MM.1S (cell line): ENCODE measurements at regions not wholly inside any gene's neighbourhood (a gene's known extent, or its start where the extent isn't known, plus 50 kb on each side); places are given as distances from the start of the nearest gene placed in this dataset.

Experiments used
- DNase-seq: peaks from one replicate; pipeline ENCODE4 v3.0.0-alpha.2; 2015
- H2AFZ ChIP-seq: fragments of 300-600 bp; sonication (generic); 2 replicates; pipeline ENCODE4 v1.6.0; 2016; ENCODE audit warnings: antibody characterized with exemption, low read length
- H3F3A ChIP-seq: fragments of 300-600 bp; sonication (generic); 2 replicates; pipeline ENCODE4 v1.6.1; 2016; ENCODE audit warnings: mild to moderate bottlenecking, antibody characterized with exemption, low read length, moderate library complexity, mixed read lengths; ENCODE audit not compliant: insufficient read depth
- H3K27ac ChIP-seq: fragments of 300-600 bp; sonication (generic); 2 replicates; pipeline ENCODE4 v1.5.1; 2016; ENCODE audit warnings: mild to moderate bottlenecking, low read length
- H3K27me3 ChIP-seq: fragments of 300-600 bp; sonication (generic); replicated peaks from 2 replicates; pipeline ENCODE4 v1.6.0; 2016; ENCODE audit warnings: low read length; ENCODE audit not compliant: insufficient read depth
- H3K36me3 ChIP-seq: fragments of 300-600 bp; sonication (generic); replicated peaks from 2 replicates; pipeline ENCODE4 v1.6.1; 2016; ENCODE audit warnings: mild to moderate bottlenecking, low read length, mixed read lengths; ENCODE audit not compliant: insufficient read depth
- H3K4me1 ChIP-seq: fragments of 300-600 bp; sonication (generic); 2 replicates; pipeline ENCODE4 v1.6.1; 2016; ENCODE audit warnings: low read length, mixed read lengths
- H3K4me2 ChIP-seq: fragments of 300-600 bp; sonication (generic); 2 replicates; pipeline ENCODE4 v1.6.0; 2016; ENCODE audit warnings: low read depth, low read length
- H3K4me3 ChIP-seq: fragments of 300-600 bp; sonication (generic); 2 replicates; pipeline ENCODE4 v1.5.1; 2016; ENCODE audit warnings: low read length, mixed read lengths
- H3K79me2 ChIP-seq: fragments of 300-600 bp; sonication (generic); 2 replicates; pipeline ENCODE4 v1.6.1; 2016; ENCODE audit warnings: mixed run types, low read length, mixed read lengths
- H3K9ac ChIP-seq: fragments of 300-600 bp; sonication (generic); 2 replicates; pipeline ENCODE4 v1.6.1; 2016; ENCODE audit warnings: low read length, mixed read lengths
- H3K9me2 ChIP-seq: fragments of 300-600 bp; sonication (generic); replicated peaks from 2 replicates; pipeline ENCODE4 v1.6.1; 2016; ENCODE audit warnings: mild to moderate bottlenecking, low read length, mixed read lengths; ENCODE audit not compliant: insufficient read depth
- H3K9me3 ChIP-seq: fragments of 300-600 bp; sonication (generic); replicated peaks from 2 replicates; pipeline ENCODE4 v1.6.1; 2016; ENCODE audit warnings: mild to moderate bottlenecking, low read length, mixed read lengths; ENCODE audit not compliant: insufficient read depth
- H4K20me1 ChIP-seq: fragments of 300-600 bp; sonication (generic); 2 replicates; pipeline ENCODE4 v1.6.1; 2016; ENCODE audit warnings: mild to moderate bottlenecking, low read length, moderate library complexity, mixed read lengths; ENCODE audit not compliant: insufficient read depth
- CTCF ChIP-seq: fragments of 300-600 bp; sonication (generic); IDR thresholded peaks from 2 replicates; pipeline ENCODE4 v1.5.1; 2016; ENCODE audit warnings: antibody characterized with exemption, low read length, mixed read lengths
- EZH2 ChIP-seq: fragments of 300-600 bp; sonication (generic); optimal IDR thresholded peaks from 2 replicates; pipeline ENCODE3; 2017; ENCODE audit warnings: low read depth, mild to moderate bottlenecking, antibody characterized with exemption, low read length, mixed read lengths
- EZH2phosphoT487 ChIP-seq: fragments of 300-600 bp; sonication (generic); IDR thresholded peaks from 2 replicates; pipeline ENCODE4 v1.6.1; 2018; ENCODE audit warnings: antibody characterized with exemption, low read length

DNA sequence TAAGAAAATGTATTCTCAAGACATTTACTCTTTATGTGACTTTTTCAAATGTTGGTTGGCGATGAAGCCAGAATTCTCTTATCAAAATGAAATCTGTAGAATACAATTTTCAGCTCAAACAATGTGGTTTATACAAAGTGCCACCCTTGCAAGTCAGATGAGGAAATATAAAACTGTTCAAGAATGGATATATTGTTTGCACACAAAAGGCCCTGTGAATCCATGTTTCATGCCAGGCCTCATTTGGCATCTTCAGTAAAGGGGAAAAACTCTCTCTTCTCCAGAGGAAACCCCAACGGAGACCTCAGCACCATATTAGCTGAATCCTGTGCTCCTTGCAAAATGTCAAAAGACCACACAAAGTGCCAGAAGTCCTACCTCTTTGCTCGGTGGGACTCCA, 310.4 kb downstream of the RRAGC start:
- Histone ChIP-seq H3K9ac (no peak overlapping the region), H3K4me3 (no peak overlapping the region), H4K20me1 (no peaks in the 10 kb centered on the region), H3K36me3 (no peaks in the 10 kb centered on the region), H3F3A (no peaks in the 10 kb centered on the region), H3K79me2 (no peaks in the 10 kb centered on the region), H3K4me1 (no peaks in the 10 kb centered on the region), H2AFZ (no peak overlapping the region), H3K9me3 (no peaks in the 10 kb centered on the region), H3K4me2 (no peak overlapping the region), H3K27ac (no peak overlapping the region), H3K9me2 (no peaks in the 10 kb centered on the region), H3K27me3 (no peaks in the 10 kb centered on the region)
- no peak for DNase-seq
- no peak for TF ChIP-seq EZH2phosphoT487
- no peak for TF ChIP-seq CTCF
- TF ChIP-seq EZH2, result no peak

DNA sequence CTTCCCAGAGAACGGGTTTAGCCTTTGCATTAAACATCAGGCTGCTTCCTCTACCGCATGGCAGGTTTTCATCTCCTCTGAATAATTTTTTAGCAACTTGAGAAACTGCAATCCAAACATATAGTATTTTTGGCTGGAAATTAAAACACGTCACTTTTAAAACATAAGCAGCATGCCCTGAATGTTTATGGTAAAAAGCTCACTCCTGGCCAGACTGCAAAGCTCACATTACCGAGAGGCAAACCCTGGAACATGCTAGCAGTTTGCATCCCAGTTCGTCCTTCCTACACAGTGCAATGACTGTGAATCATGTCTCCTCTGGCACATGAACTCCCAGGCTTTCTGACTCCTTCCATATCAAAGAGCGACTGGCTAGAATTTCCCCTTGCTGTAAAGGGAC, 312.3 kb downstream of the RRAGC start:
- no peaks in the 10 kb centered on the region for H3K9me2 ChIP-seq
- no peaks in the 10 kb centered on the region for H3K79me2 ChIP-seq
- no peak for DNase-seq
- no peak overlapping the region for H2AFZ ChIP-seq
- no peaks in the 10 kb centered on the region for H3K9me3 ChIP-seq
- H3K27ac ChIP-seq, result no peak overlapping the region
- no peaks in the 10 kb centered on the region for H3F3A ChIP-seq
- no peaks in the 10 kb centered on the region for H4K20me1 ChIP-seq
- no peak overlapping the region for H3K4me3 ChIP-seq
- no peak overlapping the region for H3K4me2 ChIP-seq
- no peak overlapping the region for H3K9ac ChIP-seq
- no peaks in the 10 kb centered on the region for H3K36me3 ChIP-seq
- TF ChIP-seq EZH2phosphoT487, result no peak
- no peak for TF ChIP-seq EZH2
- no peak for TF ChIP-seq CTCF
- H3K4me1 ChIP-seq, result no peaks in the 10 kb centered on the region
- no peaks in the 10 kb centered on the region for H3K27me3 ChIP-seq

- Histone ChIP-seq H3K4me2 (no peak overlapping the region), H3K27ac (no peak overlapping the region), H3K79me2 (no peaks in the 10 kb centered on the region), H3K36me3 (no peaks in the 10 kb centered on the region), H2AFZ (no peak overlapping the region), H3K27me3 (no peaks in the 10 kb centered on the region), H3F3A (no peaks in the 10 kb centered on the region), H3K9me3 (no peaks in the 10 kb centered on the region), H3K4me1 (no peaks in the 10 kb centered on the region), H3K9ac (no peak overlapping the region), H3K9me2 (no peaks in the 10 kb centered on the region), H4K20me1 (no peaks in the 10 kb centered on the region), H3K4me3 (no peak overlapping the region)
- DNase-seq, result no peak
- TF ChIP-seq CTCF (no peak), EZH2phosphoT487 (no peak), EZH2 (no peak)
Observed at GRCh38 chr1:38546636-38547035, 312.9 kb downstream of the RRAGC start.

DNA sequence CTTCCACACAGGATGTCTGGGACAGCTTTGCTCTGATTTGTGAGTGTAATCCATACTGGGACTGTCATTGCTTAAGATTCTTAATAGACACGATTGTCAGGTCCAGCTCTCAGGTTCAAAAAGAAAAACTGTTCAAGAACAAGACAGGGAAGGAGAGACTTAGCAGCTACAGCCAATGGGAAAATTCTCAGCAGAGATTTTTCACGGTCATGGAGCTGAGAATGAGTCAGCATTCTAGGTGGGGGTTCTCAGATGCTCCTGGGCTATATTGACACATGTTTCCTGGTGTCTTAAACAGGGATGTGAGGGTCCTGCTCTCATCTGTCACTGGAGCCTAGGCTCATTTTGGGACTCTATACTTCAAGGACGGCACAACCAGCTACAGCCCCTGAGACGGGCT, 318.3 kb downstream of the RRAGC start:
- Histone ChIP-seq H3K27ac (no peak overlapping the region), H3K27me3 (no peaks in the 10 kb centered on the region), H3K79me2 (no peaks in the 10 kb centered on the region), H3K4me1 (no peaks in the 10 kb centered on the region), H3K4me3 (no peak overlapping the region), H3K36me3 (no peaks in the 10 kb centered on the region), H3K9me2 (no peaks in the 10 kb centered on the region), H4K20me1 (no peaks in the 10 kb centered on the region), H3F3A (no peaks in the 10 kb centered on the region), H3K9me3 (no peaks in the 10 kb centered on the region), H3K4me2 (no peak overlapping the region), H2AFZ (no peak overlapping the region), H3K9ac (no peak overlapping the region)
- DNase-seq, result no peak
- TF ChIP-seq EZH2phosphoT487, result no peak
- no peak for TF ChIP-seq EZH2
- no peak for TF ChIP-seq CTCF
